AG09319 (cell line): ENCODE measurements at regions not wholly inside any gene's neighbourhood (a gene's known extent, or its start where the extent isn't known, plus 50 kb on each side); places are given as distances from the start of the nearest gene placed in this dataset.
A peak's percentile ranks its signal among the peaks of the same experiment; 100 is the strongest.

Experiments
- DNase-seq: peaks from one replicate; pipeline ENCODE4 v3.0.0-alpha.2; 2010; ENCODE audit warnings: low read depth; ENCODE audit errors: extremely low read depth
- TF ChIP-seq, protein P1 (sequence below): IDR thresholded peaks from 2 replicates; pipeline ENCODE4 v1.5.1; 2011; ENCODE audit warnings: low read depth, mild to moderate bottlenecking, inconsistent platforms, low read length, moderate library complexity

DNA sequence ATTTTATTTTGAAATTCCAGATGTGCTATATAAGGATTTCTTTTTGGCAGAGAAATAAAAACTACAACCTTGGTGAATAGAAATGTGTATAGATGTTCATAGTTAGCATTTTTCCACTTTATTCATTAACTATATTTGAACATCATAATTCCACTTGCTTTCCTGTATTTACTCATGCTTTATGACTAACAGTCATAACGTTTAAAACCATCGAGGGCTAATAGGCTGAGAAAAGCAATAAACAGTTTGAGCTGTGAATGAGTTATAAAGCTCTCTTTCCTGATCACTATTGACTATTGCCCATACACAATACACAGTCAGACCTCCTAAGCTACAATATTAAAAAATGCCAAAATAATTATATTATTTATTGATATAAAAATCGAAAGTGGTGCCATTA lies 502.1 kb upstream of the RASGRP1 start:
- DNase-seq = no peak
- TF ChIP-seq, protein P1, sequence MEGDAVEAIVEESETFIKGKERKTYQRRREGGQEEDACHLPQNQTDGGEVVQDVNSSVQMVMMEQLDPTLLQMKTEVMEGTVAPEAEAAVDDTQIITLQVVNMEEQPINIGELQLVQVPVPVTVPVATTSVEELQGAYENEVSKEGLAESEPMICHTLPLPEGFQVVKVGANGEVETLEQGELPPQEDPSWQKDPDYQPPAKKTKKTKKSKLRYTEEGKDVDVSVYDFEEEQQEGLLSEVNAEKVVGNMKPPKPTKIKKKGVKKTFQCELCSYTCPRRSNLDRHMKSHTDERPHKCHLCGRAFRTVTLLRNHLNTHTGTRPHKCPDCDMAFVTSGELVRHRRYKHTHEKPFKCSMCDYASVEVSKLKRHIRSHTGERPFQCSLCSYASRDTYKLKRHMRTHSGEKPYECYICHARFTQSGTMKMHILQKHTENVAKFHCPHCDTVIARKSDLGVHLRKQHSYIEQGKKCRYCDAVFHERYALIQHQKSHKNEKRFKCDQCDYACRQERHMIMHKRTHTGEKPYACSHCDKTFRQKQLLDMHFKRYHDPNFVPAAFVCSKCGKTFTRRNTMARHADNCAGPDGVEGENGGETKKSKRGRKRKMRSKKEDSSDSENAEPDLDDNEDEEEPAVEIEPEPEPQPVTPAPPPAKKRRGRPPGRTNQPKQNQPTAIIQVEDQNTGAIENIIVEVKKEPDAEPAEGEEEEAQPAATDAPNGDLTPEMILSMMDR = no peak

GRCh38 chr15:39074341-39074985 lies 506.4 kb upstream of the THBS1 start:
- TF ChIP-seq, protein P1 = no peak
- no peak for DNase-seq

DNA sequence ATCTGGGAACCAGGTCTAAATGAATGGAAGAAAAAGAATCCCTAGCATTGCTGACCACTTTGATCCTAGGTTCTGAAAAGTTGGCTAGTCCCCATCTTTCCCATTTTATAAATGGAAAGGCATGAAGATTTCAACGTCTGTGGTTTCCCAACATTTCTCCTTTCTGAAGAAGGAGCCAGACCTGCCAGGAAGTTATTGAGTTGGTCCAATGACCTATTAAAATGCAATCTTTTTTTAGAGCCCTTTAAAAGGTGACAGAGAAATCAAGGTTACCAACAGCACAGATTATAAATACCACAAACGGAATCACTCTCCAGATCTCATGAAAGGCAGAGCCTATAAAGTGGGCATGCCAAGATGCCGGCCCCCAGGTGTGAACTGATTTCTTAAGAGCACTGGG lies 505.6 kb upstream of the THBS1 start:
- TF ChIP-seq, protein P1 = no peak
- DNase-seq = peak; percentile 8

GRCh38 chr15:39075756-39076341 lies 505.0 kb upstream of the THBS1 start:
- TF ChIP-seq, protein P1 = no peak
- no peak for DNase-seq

- no peak for DNase-seq
- TF ChIP-seq, protein P1 = no peak
Observed at GRCh38 chr15:39078026-39078425, 502.9 kb upstream of the THBS1 start.

GRCh38 chr15:39079296-39079847 lies 501.5 kb upstream of the THBS1 start:
- TF ChIP-seq, protein P1 = no peak
- DNase-seq = no peak

GRCh38 chr15:39083213-39083612 lies 497.7 kb upstream of the THBS1 start:
- no peak for DNase-seq
- TF ChIP-seq, protein P1 = no peak
